Stomach (tissue), 8 donors: ENCODE measurements at regions not wholly inside any gene's neighbourhood (a gene's known extent, or its start where the extent isn't known, plus 50 kb on each side); places are given as distances from the start of the nearest gene placed in this dataset.

Source experiments
- DNase-seq, 2 donors: peaks; one replicate each; pipeline versions ENCODE4 v3.0.0 to v3.0.0-alpha.2; 2013 to 2019
- H3K27ac ChIP-seq, 5 donors: fragments of 200-600 bp in 4 of 5; sonication (generic) in 4 of 5; one replicate each; pipeline ENCODE4 v1.5.1; 2013 to 2019; ENCODE audit warnings: mild to moderate bottlenecking in 1 of 5, moderate library complexity in 1 of 5
- H3K27me3 ChIP-seq, 3 donors: fragments of 200-600 bp; sonication (generic); one replicate each; pipeline ENCODE4 v1.5.1; 2017 to 2019; ENCODE audit warnings: mixed run types in 1 of 3
- H3K36me3 ChIP-seq, 4 donors: fragments of 200-600 bp; sonication (generic); 1 replicate in 3 of 4; 2 replicates in 1 of 4; pipeline ENCODE4 v1.5.1; 2016 to 2019
- H3K4me1 ChIP-seq, 4 donors: fragments of 200-600 bp; sonication (generic); one replicate each; pipeline ENCODE4 v1.5.1; 2016 to 2019
- H3K4me3 ChIP-seq, 4 donors: fragments of 200-600 bp; sonication (generic) in 3 of 4; one replicate each; pipeline ENCODE4 v1.5.1; 2016 to 2019; ENCODE audit warnings: mild to moderate bottlenecking in 1 of 4
- H3K9me3 ChIP-seq, 4 donors: fragments of 200-600 bp; sonication (generic); one replicate each; pipeline ENCODE4 v1.5.1; 2016 to 2019
- EP300 ChIP-seq: sonication (generic); formaldehyde crosslinking; IDR thresholded peaks from one replicate; pipeline ENCODE4 v1.6.1; 2017; ENCODE audit warnings: antibody characterized with exemption
- POLR2A ChIP-seq, 4 donors: fragments of 450-650 bp; IDR thresholded peaks; one replicate each; pipeline ENCODE4 v1.6.1; 2016; ENCODE audit warnings: antibody characterized with exemption in 4 of 4, control low read depth in 2 of 4, mild to moderate bottlenecking in 1 of 4, moderate library complexity in 1 of 4
- POLR2AphosphoS5 ChIP-seq, 3 donors: sonication (generic); formaldehyde crosslinking; IDR thresholded peaks; one replicate each; pipeline ENCODE4 v1.6.1; 2016; ENCODE audit warnings: antibody characterized with exemption in 3 of 3
- WGBS, 5 donors: extraction: QIAGEN DNeasy Blood & Tissue Kit in 3 of 5; methylation state at CpG; one replicate each; pipeline versions ENCODE4 v1.1.5 to v1.1.7; 2013 to 2018; 5-methylcytosine and 5-hydroxymethylcytosine counted together
- intact Hi-C: fragments of 100-400 bp; cut with DNase I; formaldehyde crosslinking; loops from one replicate; pipeline ENCODE4 v1.15.1; 2023; ENCODE audit warnings: low total_unique reads
- TF ChIP-seq, protein P1 (sequence below), 7 experiments: fragments of 450-650 bp in 4 of 7; fragments of 200-600 bp in 3 of 7; sonication (generic) in 3 of 7; IDR thresholded peaks; one replicate each; pipeline ENCODE4 v1.5.1; 2016 to 2019; ENCODE audit warnings: antibody characterized with exemption in 7 of 7, control low read depth in 2 of 7, mild to moderate bottlenecking in 1 of 7
- donor health status: healthy with polysubstance abuse.
- donor health status: Bipolar disorder and iron deficiency.
- donor health status: healthy.

DNA sequence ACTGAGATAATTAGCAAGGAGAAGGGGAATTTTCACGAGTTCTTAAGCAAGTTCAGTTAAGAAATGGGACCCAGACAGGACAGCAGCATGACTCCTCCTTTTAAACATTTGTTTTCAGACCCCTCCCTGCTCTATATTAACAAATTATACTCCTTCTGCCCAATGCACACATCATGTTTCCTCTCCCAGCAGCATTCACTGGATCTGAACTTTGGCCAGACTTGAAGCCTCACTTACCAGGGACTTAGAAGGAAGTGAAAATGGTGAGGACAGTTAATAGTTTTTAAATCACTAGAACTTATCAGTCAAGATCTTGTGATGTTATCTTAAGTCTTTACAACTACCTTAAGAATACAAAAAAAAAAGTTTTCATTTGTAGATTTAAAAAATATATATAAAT lies 1174.7 kb upstream of the MAP3K7 start:
- WGBS, 5 donors: 18 to 45% (median 31%) methylated on average over 1 of the region's 1 CpG
- TF ChIP-seq POLR2AphosphoS5 (IDR thresholded peaks at IDR 0.05): no peak
- TF ChIP-seq, protein P1, sequence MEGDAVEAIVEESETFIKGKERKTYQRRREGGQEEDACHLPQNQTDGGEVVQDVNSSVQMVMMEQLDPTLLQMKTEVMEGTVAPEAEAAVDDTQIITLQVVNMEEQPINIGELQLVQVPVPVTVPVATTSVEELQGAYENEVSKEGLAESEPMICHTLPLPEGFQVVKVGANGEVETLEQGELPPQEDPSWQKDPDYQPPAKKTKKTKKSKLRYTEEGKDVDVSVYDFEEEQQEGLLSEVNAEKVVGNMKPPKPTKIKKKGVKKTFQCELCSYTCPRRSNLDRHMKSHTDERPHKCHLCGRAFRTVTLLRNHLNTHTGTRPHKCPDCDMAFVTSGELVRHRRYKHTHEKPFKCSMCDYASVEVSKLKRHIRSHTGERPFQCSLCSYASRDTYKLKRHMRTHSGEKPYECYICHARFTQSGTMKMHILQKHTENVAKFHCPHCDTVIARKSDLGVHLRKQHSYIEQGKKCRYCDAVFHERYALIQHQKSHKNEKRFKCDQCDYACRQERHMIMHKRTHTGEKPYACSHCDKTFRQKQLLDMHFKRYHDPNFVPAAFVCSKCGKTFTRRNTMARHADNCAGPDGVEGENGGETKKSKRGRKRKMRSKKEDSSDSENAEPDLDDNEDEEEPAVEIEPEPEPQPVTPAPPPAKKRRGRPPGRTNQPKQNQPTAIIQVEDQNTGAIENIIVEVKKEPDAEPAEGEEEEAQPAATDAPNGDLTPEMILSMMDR (IDR thresholded peaks at IDR 0.05): no peak
- no peak for TF ChIP-seq POLR2A (IDR thresholded peaks at IDR 0.05)
- no peak for TF ChIP-seq EP300
- no peak overlapping the region for H3K4me3 ChIP-seq
- H3K4me1 ChIP-seq: no peaks in the 10 kb centered on the region
- DNase-seq: no peak
- no peak overlapping the region for H3K27ac ChIP-seq
- intact Hi-C loops: no loop called here
- no peaks in the 10 kb centered on the region for H3K9me3 ChIP-seq
- no peaks in the 10 kb centered on the region for H3K36me3 ChIP-seq
- no peaks in the 10 kb centered on the region for H3K27me3 ChIP-seq

DNA sequence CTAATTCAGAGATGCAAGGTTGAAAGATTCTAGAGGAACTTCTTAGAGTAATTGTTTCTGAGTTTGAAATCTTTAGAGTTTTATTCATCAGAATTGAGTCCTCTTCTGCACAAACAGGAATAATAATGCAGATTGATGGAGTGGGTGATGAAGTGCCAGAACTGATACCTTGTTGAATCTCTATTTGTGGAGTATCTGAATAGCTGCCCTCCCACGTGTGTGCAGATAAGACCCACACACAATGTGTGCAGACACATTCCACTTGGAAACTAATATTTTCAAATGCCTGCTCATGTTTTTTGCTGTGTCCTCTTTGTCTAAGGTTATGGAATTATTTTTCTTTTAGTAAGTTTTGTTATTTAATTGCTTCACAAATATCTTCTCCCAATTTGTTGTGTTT lies 1167.8 kb upstream of the MAP3K7 start:
- TF ChIP-seq POLR2AphosphoS5 (IDR thresholded peaks at IDR 0.05): no peak
- Histone ChIP-seq H3K27me3 (no peaks in the 10 kb centered on the region), H3K4me1 (no peaks in the 10 kb centered on the region), H3K27ac (no peak overlapping the region), H3K9me3 (no peaks in the 10 kb centered on the region), H3K36me3 (no peaks in the 10 kb centered on the region), H3K4me3 (no peak overlapping the region)
- WGBS, 5 donors: 27 to 48% (median 33%) methylated on average over 1 of the region's 1 CpG
- no peak for DNase-seq
- intact Hi-C loops: no loop called here

DNA sequence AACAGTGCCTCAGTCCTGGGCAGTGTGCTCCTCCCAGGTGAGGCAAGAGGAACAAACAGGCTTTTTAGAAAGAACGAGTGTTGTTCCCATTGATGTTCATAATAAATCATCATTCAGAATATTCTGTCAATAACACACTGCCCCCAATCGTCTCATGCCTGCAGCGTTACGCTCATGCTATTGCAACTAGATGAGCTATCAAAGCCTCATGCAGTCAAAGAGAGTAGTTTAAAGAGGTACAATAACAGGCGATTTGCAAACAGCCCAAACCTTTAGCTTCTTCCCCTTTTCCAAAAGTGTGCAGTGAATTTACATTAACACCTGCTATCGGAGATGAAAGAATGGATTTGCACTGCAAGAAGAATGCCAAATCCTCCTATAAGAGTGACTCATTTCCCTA lies 1164.7 kb upstream of the MAP3K7 start:
- Histone ChIP-seq H3K36me3 (no peaks in the 10 kb centered on the region), H3K4me1 (no peaks in the 10 kb centered on the region), H3K27ac (no peak overlapping the region), H3K4me3 (no peak overlapping the region), H3K9me3 (no peaks in the 10 kb centered on the region), H3K27me3 (no peaks in the 10 kb centered on the region)
- 58 to 75% (median 66%) methylated on average over 6 of the region's 6 CpGs for WGBS, 5 donors
- intact Hi-C loops: no loop called here
- no peak for DNase-seq
- TF ChIP-seq POLR2AphosphoS5 (IDR thresholded peaks at IDR 0.05) (no peak), POLR2A (IDR thresholded peaks at IDR 0.05) (no peak), EP300 (no peak)
- TF ChIP-seq, protein P1 (IDR thresholded peaks at IDR 0.05): no peak

DNA sequence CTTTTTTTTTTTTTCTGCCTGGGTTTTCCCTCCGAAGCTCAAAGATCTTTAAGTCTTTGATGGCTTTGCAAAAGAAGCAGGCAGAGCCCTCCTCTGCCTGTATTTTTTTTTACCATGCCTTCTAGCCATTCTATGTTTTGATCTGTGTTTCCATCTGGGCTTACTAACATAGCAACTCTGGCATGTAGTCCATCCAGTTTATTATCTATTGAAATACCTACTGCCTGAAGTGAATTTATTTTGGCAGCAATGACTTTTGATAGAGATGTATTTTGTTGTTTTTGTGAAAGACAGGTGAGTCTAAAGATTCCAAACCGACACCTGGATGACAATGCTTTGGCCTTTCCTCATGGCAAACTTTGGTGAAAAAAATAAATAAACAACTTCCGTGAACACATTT lies 1157.7 kb upstream of the MAP3K7 start:
- Histone ChIP-seq H3K4me3 (no peak overlapping the region), H3K9me3 (no peaks in the 10 kb centered on the region), H3K4me1 (no peaks in the 10 kb centered on the region), H3K27ac (no peak overlapping the region), H3K36me3 (no peaks in the 10 kb centered on the region), H3K27me3 (no peaks in the 10 kb centered on the region)
- DNase-seq: no peak
- intact Hi-C loops: no loop called here
- TF ChIP-seq POLR2A (IDR thresholded peaks at IDR 0.05) (no peak), POLR2AphosphoS5 (IDR thresholded peaks at IDR 0.05) (no peak), EP300 (no peak)
- TF ChIP-seq, protein P1 (IDR thresholded peaks at IDR 0.05): no peak
- 21 to 40% (median 30%) methylated on average over 3 of the region's 3 CpGs for WGBS, 5 donors

DNA sequence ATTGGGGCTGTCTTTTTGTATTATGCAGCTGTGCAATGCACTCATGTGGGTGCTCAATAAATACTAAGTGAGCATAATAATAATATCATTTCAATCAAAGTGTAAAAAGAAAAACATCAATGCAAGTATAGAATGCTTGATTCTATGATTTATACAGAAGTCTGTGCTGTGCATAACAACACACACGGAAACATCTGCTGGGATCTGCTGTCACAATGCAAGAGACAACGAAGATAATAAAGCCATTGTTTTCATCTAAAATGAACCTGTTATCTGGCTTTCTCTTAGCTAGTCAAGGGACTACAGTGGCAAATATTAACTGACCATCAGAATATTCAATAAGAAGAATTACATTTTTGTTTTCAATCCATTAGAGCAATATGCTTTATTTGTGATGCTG lies 1156.9 kb upstream of the MAP3K7 start:
- no peak for DNase-seq
- H3K36me3 ChIP-seq: no peaks in the 10 kb centered on the region
- no peaks in the 10 kb centered on the region for H3K9me3 ChIP-seq
- TF ChIP-seq EP300 (no peak), POLR2AphosphoS5 (IDR thresholded peaks at IDR 0.05) (no peak), POLR2A (IDR thresholded peaks at IDR 0.05) (no peak)
- TF ChIP-seq, protein P1 (IDR thresholded peaks at IDR 0.05): no peak
- H3K27ac ChIP-seq: no peak overlapping the region
- H3K4me3 ChIP-seq: no peak overlapping the region
- 58 to 74% (median 68%) methylated on average over 2 of the region's 2 CpGs for WGBS, 5 donors
- no peaks in the 10 kb centered on the region for H3K4me1 ChIP-seq
- no peaks in the 10 kb centered on the region for H3K27me3 ChIP-seq
- intact Hi-C loops: no loop called here
